Left cardiac atrium (tissue), 4 donors: ENCODE measurements at regions not wholly inside any gene's neighbourhood (a gene's known extent, or its start where the extent isn't known, plus 50 kb on each side); places are given as distances from the start of the nearest gene placed in this dataset.

Experiments
- ATAC-seq, 2 donors: fragments of 200-7000 bp; cut with Tn5 transposase; one replicate each; pipeline ENCODE4 v1.9.1; 2020; ENCODE audit warnings: mild to moderate bottlenecking in 2 of 2, moderate library complexity in 2 of 2
- DNase-seq: peaks from one replicate; pipeline ENCODE4 v3.0.0-alpha.2; 2020
- intact Hi-C, 2 donors: fragments of 100-400 bp; cut with DNase I; formaldehyde crosslinking; loops; one replicate each; pipeline versions ENCODE4 v1.14.1 to v1.15.1; 2022 to 2023
- donor health status: DM: no; HTN: yes; CAD: no.
- donor health status: DM: no; HTN: yes; CAD: no; lungs with severe emphysema.
- donor health status: DM: yes; HTN: yes; CAD: no.
- donor health status: Dilated cardiomyopathy.

DNA sequence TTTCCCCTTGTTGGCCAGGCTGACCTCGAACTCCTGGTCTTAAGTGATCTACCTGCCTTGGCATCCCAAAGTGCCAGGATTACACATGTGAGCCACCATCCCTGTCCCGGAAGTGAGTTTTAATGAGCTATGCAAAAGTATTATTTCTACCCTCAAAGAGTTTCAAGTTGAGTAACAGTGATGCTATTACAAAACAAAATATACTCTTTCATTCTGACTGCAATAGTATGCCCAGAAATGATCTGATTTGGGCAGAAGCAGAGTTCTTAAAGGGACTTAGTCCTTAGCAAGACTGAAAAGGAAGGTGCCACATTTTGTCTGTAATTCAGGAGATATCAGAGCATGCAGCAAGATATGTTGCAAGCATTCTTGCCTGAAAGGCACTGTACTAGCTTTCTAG, 375.4 kb downstream of the NUF2 start:
- intact Hi-C loops = no loop called here
- ATAC-seq (no peak), DNase-seq (no peak)

DNA sequence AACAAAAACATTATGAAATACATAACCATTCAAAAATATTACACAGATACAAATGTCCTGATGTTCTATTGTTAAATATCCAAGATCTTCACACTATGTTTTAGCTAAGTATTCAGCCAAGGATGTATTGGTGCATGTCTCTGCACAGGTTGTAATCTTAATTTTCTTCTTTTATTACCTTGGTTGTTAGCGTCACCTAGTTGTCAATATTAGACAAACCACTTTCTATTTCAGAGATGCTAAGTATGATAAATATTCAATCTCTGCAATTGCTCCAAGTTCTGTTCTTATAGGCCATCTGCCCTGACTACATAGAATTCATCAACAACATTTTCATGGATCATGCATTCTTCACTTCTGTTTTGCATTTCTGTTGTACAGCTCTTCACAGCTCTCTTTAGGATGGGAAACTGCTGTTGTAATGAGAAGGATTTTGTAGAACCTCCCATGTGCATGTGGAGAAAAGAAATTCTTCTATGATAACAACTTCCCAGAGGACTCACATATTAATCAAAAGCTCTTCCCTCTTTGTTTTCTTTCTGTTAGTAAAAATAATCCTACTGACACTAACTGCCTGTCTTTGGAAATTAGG, 380.1 kb downstream of the NUF2 start:
- intact Hi-C loops = no loop called here
- ATAC-seq = no peak

DNA sequence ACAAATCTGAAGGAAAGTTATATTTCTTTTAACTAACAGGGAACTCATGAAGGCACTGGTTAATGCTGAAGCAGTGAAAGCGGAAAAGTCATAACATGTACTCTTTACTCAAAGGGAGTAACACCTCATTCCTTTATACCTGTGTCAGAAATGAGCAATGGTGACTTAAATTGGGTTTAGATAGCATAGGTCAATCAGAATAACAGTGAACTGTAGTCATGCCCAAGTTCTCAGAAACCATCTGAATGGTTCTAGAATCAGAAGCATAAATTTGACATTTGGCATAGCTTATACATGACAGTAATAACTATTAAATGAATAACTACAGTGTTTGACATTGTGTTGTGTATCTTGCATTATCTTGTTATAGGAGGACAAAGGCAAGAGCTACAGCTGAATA, 382.0 kb downstream of the NUF2 start:
- intact Hi-C loops = no loop called here
- ATAC-seq = no peak

More for the DNA sequence above, 380.1 kb downstream of the NUF2 start:
- no peak for DNase-seq

DNA sequence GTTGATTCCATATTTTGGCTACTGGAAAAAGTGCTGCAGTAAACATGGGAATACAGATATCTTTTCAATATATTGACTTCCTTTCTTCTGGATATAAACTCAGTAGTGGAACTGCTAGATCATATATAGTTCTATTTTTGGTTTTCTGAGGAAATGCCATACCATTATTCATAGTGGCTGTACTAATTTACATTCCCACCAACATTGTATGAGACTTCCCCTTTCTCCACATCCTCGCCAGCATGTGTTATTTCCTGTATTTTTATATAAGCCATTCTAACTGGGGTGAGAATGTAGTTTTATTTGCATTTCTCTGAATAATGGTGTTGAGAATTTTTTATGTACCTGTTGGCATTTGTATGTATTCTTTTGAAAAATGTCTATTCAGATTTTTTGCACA, 385.2 kb downstream of the NUF2 start:
- DNase-seq (no peak), ATAC-seq (no peak)
- intact Hi-C loops = no loop called here

More for the DNA sequence above, 382.0 kb downstream of the NUF2 start:
- DNase-seq = no peak

DNA sequence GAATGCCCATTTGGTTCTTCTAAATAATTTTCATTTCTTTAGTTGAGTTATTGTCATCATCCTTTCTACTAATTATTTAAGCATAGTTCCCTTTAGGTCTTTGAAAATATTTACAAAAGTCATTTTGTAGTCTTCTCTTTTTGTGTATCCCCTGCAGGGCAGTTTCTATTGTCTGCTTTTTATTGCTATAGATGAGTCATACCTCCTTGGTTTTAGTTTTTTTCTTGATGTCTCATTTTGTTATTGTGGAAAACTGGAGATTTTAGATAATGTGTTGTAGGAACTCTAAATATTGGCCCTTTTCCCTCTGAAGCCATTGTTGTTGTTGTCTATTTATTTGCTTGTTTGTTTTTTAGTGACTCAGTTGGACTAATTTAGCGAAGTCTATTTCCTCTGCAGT, 387.9 kb downstream of the NUF2 start:
- DNase-seq = no peak
- ATAC-seq = no peak
- intact Hi-C loops = no loop called here

DNA sequence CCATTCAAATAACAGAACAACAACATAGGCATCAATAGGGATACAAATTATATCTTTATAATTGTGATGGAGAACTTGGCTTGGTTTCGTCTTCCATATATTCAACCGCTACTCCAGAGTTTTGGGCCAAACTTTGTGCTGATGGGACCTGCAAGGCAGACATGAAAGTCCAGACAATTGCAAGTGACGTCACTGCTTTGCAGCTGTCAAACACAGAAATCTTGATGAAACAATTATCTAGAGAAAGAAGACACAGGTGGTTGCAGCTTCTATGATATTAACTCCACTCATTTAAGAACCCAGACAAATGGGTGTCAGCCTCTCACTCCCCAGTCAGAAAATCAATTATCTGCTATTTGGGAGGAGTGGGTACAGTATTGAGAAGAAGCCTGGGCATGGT, 390.6 kb downstream of the NUF2 start:
- DNase-seq (no peak), ATAC-seq (no peak)
- intact Hi-C loops = no loop called here

DNA sequence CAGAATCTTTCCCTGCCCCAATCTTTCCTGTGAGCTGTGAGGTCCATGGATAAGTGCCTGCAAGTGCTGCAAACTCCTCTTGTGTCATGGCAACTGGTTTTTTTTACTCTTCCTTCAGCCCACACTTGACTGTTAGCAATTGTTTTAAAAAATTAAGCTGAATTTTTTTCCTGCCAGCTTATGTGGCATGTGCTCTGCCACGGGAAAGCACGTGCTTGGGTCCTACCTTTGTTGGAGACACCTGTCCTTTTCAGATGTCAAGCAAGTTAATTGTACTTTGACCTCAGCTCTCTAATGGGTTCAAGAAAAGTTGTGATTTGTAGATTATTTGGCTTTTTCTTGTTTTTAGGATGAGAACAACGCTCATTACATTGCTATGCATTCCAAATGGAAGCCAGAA, 398.5 kb downstream of the NUF2 start:
- DNase-seq (no peak), ATAC-seq (no peak)
- intact Hi-C loops = no loop called here

DNA sequence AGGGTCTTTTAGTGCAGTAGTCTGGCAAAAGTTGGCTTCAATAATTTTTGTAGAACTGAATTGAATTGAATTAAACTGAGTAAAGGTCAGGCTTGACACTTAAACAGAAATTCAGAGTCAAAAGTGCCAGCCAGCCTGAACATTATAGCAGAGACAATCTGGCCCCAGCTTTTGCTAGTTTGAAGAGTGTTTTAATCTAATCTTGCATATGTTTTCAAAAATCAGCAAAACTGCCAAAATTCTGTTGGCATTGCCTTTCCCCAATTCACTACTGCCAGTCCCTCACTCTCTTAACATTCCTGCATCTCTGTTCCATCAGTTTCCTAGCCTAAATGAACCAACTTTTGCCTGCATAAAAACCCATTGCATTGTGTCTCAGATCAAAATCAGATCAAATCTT, 403.8 kb downstream of the NUF2 start:
- no peak for DNase-seq
- no peak for ATAC-seq
- intact Hi-C loops = no loop called here

DNA sequence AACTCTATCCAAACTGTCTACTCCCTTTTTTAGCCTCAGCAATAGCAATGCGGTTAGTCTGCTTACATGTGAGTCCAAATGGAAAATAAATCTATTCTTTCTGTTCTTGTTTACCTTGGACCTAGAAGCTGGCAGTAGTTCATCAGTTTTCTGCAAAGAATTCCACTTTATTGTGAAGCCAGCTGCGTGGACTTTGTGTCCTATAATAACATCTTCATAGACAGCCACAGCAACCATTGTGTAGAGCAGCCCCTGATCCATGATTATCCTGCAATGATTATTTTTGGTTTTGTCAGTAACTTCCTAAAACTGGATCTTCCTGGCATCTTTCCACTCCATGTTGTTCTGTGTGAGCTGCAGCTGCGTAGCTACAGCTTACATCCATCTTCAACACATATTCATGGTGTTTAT, 408.7 kb downstream of the NUF2 start:
- intact Hi-C loops = no loop called here
- no peak for DNase-seq
- ATAC-seq = peak in 1 of 2 donors; percentile 73

DNA sequence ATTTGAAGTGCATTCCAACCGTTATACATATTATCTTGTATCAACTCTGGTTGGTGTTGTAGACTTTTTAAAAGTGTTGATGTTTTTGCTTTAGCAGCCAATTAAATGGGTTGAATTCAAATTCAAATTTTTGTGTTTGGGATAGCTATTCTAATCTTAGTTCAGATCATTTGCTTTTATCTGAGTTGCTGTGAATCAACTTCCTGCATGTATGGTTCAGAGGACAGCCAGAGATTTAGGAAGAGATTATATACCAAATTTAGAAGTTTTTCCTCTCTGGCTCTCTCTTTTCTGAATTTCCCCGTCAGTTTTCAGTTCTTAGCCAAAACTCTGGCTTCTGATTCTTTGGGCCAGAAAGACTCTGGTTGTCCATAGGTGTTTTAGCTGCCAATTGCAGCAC, 415.5 kb downstream of the NUF2 start:
- DNase-seq = no peak
- intact Hi-C loops = no loop called here
- no peak for ATAC-seq

DNA sequence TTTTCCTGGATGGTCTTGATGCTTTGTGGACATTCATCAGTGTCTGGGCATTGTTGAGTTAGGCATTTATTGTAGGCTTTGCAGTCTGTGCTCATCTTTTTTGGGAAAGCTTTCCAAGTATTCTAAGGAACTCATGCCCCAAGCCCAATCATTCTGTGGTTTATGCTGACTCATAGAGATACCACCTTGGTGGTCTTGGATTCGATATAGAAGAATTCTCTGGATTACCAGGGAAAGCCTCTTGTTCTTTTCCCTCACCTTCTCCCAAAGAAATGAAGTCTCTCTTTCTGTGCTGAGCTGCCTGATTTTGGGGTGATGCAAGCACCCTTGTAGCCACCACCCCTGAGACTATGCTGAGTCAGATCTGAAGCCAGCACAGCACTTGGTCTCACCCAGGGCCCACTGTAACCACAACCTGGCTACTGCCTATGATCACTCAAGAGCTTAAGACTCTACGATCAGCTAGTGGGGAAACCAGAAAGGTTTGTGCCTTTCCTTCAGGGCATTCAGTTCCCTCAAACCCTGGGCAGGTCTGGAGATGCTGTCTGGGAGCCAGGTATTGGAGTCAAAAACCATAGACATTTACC, 422.6 kb downstream of the NUF2 start:
- no peak for ATAC-seq
- intact Hi-C loops = no loop called here
- no peak for DNase-seq

DNA sequence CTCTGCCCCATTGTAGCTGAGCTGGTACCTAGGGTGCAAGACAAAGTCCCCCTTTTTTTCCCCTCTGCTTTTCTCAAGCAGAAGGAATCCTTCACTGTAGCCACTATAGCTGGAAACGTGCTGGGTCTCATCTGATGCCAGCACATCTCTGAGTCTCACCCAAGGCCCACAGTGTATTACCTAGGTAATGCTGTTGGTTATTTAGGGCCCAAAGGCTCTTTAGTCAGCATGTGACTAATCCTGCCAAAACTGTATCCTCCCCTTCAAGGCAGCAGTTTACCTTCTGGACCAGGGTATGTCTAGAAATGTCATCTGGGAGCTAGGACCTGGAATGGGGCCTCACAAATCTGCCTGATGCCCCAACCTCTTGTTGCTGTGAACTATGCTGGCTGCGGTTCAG, 423.4 kb downstream of the NUF2 start:
- intact Hi-C loops = no loop called here
- DNase-seq = no peak
- ATAC-seq = no peak

DNA sequence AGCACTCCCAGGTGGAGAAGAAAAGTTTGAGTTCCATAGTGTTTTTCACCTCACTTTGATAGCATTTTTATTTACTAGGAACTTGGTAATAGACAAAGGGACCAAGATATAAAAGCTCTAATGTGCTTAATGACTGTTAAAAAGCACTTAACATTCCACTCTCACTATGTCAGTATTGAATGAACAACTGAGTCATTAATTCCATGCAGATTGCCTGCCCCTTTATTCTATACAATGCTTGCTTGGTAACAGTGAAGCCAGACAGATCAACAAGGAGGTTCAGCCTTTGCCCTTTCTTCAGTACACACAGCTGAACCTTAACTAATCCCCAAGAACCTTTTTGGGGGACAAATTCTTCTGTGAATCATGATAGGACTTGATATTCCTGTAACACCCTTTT, 425.5 kb downstream of the NUF2 start:
- DNase-seq (no peak), ATAC-seq (no peak)
- intact Hi-C loops = no loop called here

DNA sequence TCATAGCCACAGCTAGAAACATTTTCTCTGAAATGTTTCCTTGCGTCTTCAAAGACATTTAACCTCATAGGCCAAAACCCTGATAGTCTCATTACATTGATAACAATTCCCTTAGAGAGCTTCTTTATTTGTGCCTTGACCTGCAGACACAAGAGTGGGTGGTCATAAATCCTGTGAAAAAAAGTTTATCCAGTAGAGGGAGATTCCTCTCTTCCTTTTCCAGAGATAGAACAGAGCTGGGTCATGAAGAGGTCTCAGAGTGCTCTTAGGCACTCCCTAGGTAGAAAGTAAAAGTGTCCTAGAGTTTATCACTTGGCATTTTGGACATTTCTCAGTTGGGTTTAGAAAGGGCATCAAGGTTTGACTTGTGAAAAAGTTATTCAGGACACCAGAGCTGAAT, 426.1 kb downstream of the NUF2 start:
- no peak for ATAC-seq
- no peak for DNase-seq

DNA sequence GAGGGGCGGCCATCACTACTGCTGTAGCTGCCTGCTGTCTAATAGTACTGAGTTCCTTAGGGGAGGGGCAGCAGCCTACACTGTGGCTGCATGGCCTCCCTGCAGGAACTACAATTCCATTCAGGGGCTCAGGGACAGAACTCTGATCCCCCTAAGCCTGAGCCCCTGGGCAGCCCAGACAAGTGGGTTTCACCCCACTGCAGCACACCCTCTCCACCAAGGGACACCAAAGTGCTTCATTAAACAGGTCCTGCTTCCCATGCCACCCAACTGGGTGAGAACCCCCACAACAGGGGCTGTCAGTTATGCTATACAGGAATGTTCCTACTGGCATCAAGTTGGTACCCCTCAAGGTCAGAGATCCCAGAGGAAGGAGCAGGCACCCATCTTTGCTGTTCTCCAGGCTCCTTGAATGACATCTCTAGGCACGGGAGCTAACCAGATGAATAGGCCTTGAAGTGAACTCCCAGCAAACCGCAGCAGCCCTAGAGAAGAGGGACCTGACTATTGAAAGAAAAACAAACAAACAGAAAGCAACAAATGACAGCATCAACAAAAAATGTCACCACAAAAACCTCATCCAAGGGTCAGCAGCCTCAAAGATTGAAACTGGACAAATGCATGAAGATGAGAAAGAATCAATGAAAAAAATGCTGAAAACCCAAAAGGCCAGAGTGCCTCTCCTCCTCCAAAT, 437.4 kb downstream of the NUF2 start:
- DNase-seq (no peak), ATAC-seq (no peak)
- intact Hi-C loops = no loop called here

More for the DNA sequence above, 426.1 kb downstream of the NUF2 start:
- intact Hi-C loops = no loop called here

DNA sequence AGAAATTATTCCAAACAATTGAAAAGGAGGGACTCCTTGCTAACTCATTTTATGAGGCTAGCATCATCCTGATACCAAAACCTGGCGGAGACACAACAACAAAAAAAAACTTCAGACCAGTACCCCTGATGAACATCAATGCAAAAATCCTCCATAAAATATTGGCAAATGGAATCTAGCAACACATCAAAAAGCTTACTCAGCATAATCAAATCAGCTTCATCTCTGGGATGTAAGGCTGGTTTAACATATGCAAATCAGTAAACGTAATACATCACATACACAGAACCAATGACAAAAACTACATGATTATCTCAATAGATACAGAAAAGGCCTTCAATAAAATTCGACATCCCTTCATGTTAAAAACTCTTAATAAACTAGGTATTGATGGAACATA, 440.1 kb downstream of the NUF2 start:
- no peak for DNase-seq
- no peak for ATAC-seq
- intact Hi-C loops = no loop called here

DNA sequence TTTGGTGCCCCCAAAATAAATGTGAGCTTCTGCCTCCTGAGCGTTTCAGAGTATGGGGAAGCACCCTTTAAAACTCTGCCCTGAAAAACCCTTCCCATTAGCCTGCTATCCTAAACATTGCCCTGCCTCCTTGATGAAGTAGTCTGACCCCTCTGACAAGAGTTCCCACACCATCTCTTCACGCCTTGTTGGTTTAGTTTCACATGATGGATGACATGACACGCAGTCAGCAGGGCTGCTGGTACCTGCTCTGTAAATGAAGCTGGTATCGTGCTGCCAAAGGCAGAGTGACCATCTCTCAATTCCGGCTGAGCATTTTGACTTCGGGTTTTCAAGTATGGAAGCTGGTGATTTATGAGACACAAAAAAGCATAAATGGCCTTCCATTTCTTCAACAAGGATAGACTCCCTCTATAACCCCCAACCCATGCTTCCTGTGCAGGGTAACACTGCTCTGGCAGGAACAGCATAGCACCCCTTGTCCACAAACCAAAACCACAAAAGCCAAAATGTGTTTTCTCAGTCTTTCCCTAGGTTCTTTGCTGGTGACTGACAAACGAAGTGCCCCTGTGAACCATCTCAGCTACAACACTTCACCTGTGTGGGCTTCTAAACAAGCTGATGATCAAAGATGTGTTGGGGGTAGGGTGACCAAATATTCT, 444.6 kb downstream of the NUF2 start:
- no peak for DNase-seq

DNA sequence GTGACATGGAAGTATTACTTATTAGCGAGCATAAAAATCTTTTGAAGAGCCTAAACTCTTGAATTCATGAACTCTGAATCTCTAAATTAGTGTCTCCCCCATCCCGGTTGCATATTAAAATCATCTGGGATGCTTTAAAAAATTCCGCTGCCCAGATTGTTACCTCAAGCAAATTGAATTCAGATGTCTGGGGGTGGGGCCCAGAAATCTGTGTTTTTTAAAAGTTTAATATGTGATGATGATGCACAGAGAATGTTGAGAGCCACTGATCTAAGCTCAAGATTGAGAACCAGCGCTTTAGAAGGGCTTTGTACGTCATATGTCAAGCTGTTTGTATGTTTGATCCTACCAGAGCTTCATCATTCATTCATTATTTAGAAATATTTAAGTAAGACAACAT, 446.8 kb downstream of the NUF2 start:
- intact Hi-C loops = no loop called here
- ATAC-seq (no peak), DNase-seq (no peak)

More for the DNA sequence above, 444.6 kb downstream of the NUF2 start:
- intact Hi-C loops = no loop called here
- ATAC-seq = no peak

DNA sequence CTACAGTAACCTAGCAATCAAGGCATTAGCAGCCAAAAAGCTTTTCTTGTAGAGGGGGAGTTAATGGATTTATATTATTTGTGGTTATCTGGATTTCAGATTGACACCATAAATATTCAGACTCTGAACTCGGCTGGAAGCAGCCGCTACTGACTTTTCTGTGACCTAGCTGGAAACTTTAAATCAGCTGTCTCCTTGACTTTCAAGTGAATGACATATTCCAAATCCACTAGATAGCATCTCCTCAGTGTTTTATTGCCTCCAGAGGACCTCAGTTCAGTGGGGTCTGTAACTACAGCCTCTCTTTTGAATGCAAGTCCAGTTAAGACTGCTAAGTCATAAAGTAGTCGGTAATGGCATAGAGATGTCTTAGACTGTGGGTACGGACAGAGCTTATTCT, 448.5 kb downstream of the NUF2 start:
- no peak for ATAC-seq
- DNase-seq = no peak
- intact Hi-C loops = no loop called here

DNA sequence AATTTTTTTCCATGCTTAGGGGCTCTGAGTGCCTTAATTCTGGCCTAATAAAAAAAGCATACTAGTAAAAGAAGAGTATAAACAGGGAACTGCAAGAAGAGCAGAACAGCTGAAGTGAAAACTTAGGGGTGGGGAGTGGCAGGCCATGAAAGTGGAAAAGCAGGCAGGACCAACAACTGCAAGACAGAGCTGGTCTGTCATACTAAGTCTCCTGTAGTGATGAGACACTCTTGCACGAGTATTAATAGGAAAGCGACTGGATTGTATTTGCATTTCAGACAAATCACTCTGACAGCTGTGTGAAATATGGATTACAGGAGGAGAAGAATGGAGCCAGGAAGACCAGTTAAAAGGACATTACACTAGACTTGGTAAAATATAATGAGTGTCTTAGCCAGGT, 449.9 kb downstream of the NUF2 start:
- intact Hi-C loops = no loop called here
- no peak for ATAC-seq
- no peak for DNase-seq

DNA sequence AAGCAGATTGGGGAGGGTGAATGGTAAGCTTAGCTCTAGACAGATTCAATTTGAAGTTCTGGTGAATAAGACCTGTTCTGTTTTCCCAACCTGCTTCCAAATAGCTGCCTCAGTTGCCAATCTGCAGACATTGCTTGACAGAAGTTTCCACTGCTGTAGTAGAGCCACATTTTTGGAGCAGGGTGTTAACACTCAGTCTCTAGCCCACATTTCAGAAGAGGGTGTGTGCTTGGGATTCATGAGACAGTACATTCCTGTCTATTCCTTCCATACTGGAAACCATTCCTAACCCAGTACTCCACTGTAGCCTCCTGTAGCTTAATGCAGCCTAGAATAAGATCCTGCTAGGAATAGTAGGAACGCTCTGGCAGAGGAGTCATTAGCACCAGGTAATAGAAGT, 450.5 kb downstream of the NUF2 start:
- intact Hi-C loops = no loop called here
- DNase-seq = no peak
- no peak for ATAC-seq
